ENCODE measurements at regions not wholly inside any gene's neighbourhood (a gene's known extent, or its start where the extent isn't known, plus 50 kb on each side); places are given as distances from the start of the nearest gene placed in this dataset.
A peak's percentile ranks its signal among the peaks of the same experiment; 100 is the strongest.

DNA sequence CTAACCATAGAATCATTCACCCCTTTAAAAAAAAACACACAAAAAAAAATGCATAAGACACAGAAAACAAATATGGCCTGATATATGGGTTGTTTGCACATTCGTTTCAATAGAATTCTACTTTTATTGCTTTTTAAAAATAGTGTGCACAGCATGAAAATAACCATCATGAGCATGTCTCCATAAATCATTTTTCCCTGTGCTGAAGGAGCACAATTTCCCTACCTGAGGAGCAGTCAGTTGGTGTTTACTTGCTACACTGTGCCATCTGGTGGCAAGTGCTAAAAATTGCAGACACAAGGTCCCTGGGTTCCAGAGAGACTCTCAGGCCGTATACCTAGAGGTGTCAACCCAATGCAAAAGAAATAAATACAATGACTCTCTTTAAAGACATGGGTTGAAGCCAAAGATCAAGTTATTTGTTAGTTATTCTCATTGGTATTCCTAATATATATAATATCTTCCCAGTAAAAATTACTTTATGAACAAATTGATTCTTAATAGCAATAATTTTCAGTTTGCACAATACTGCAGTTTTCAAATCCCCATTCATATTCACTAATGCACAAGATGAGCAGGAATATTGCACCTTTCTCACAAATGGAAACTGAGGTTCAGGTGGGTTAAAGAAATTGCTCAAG, 551.4 kb downstream of the IQCM start:
- H4K20me1 ChIP-seq (ENCODE audit: insufficient read depth, low read length) = no peaks in the 10 kb centered on the region
- no peaks in the 10 kb centered on the region for H3K4me1 ChIP-seq (ENCODE audit: insufficient read depth, low read length)
- no peak overlapping the region for H3K27ac ChIP-seq (ENCODE audit: low read length)
- TF ChIP-seq EZH2 (IDR thresholded peaks at IDR 0.05; ENCODE audit: borderline replicate concordance, low read depth, low read length, severe bottlenecking) = no peak
- TF ChIP-seq, protein P1, sequence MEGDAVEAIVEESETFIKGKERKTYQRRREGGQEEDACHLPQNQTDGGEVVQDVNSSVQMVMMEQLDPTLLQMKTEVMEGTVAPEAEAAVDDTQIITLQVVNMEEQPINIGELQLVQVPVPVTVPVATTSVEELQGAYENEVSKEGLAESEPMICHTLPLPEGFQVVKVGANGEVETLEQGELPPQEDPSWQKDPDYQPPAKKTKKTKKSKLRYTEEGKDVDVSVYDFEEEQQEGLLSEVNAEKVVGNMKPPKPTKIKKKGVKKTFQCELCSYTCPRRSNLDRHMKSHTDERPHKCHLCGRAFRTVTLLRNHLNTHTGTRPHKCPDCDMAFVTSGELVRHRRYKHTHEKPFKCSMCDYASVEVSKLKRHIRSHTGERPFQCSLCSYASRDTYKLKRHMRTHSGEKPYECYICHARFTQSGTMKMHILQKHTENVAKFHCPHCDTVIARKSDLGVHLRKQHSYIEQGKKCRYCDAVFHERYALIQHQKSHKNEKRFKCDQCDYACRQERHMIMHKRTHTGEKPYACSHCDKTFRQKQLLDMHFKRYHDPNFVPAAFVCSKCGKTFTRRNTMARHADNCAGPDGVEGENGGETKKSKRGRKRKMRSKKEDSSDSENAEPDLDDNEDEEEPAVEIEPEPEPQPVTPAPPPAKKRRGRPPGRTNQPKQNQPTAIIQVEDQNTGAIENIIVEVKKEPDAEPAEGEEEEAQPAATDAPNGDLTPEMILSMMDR (IDR thresholded peaks at IDR 0.05; ENCODE audit: borderline replicate concordance, extremely low read depth, low read length, poor library complexity, severe bottlenecking) = peak; percentile 73
- no peak overlapping the region for H3K9ac ChIP-seq (ENCODE audit: low read depth, low read length)
- no peaks in the 10 kb centered on the region for H3K27me3 ChIP-seq (ENCODE audit: insufficient read depth, low read length, poor library complexity)
- H3K79me2 ChIP-seq (ENCODE audit: insufficient read depth, low read length) = no peaks in the 10 kb centered on the region
- no peaks in the 10 kb centered on the region for H3K9me3 ChIP-seq (ENCODE audit: insufficient read depth, low read length, severe bottlenecking)
- H2AFZ ChIP-seq (ENCODE audit: low read depth, low read length) = no peak overlapping the region
- DNase-seq (peak; percentile 17), ATAC-seq (ENCODE audit: insufficient read depth, low read depth) (peak; percentile 52; the same call in 1 of the 3 replicates)
- H3K36me3 ChIP-seq (ENCODE audit: insufficient read depth, low read length) = no peaks in the 10 kb centered on the region
- no peak overlapping the region for H3K4me2 ChIP-seq (ENCODE audit: insufficient read depth, low read length)
- H3K4me3 ChIP-seq (ENCODE audit: low read depth in 1 of 2, low read length in 2 of 2) = no peak overlapping the region

DNA sequence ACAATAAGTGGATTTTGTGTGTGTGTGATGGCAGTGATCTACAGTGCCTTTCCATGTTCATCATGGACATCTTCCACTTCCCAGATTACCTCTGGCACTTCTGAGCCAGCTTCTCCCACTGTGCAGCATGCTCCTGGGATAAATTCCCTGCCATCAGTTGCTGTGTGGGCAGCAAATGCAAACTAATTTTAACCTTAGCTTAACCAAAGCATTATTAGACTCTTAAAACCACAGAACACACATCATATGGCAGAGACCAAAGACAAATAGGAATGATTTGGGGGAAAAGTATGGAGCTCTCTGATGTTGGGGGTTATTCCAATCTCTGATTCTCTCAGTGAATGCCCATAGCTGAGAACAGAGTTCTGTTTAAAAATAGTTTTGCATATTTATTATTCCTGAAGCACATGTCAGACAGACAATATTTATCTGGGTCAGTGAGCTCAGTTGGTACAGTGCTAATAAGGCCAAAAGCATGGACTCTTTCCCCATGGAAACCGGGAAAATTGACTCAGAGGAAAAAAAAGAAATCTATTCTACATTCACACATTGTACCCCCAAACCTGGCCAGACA, 567.4 kb downstream of the IQCM start:
- no peak overlapping the region for H2AFZ ChIP-seq (ENCODE audit: low read depth, low read length)
- no peaks in the 10 kb centered on the region for H3K4me1 ChIP-seq (ENCODE audit: insufficient read depth, low read length)
- TF ChIP-seq, protein P1 (IDR thresholded peaks at IDR 0.05; ENCODE audit: borderline replicate concordance, extremely low read depth, low read length, poor library complexity, severe bottlenecking) = no peak
- no peak for TF ChIP-seq EZH2 (IDR thresholded peaks at IDR 0.05; ENCODE audit: borderline replicate concordance, low read depth, low read length, severe bottlenecking)
- H3K36me3 ChIP-seq (ENCODE audit: insufficient read depth, low read length) = no peaks in the 10 kb centered on the region
- no peaks in the 10 kb centered on the region for H3K27me3 ChIP-seq (ENCODE audit: insufficient read depth, low read length, poor library complexity)
- H3K79me2 ChIP-seq (ENCODE audit: insufficient read depth, low read length) = no peaks in the 10 kb centered on the region
- H3K9me3 ChIP-seq (ENCODE audit: insufficient read depth, low read length, severe bottlenecking) = no peaks in the 10 kb centered on the region
- no peaks in the 10 kb centered on the region for H4K20me1 ChIP-seq (ENCODE audit: insufficient read depth, low read length)
- no peak overlapping the region for H3K4me2 ChIP-seq (ENCODE audit: insufficient read depth, low read length)
- ATAC-seq (ENCODE audit: insufficient read depth, low read depth) (no peak), DNase-seq (no peak)
- no peak overlapping the region for H3K9ac ChIP-seq (ENCODE audit: low read depth, low read length)
- H3K4me3 ChIP-seq (ENCODE audit: low read depth in 1 of 2, low read length in 2 of 2) = no peak overlapping the region
- H3K27ac ChIP-seq (ENCODE audit: low read length) = no peak overlapping the region

DNA sequence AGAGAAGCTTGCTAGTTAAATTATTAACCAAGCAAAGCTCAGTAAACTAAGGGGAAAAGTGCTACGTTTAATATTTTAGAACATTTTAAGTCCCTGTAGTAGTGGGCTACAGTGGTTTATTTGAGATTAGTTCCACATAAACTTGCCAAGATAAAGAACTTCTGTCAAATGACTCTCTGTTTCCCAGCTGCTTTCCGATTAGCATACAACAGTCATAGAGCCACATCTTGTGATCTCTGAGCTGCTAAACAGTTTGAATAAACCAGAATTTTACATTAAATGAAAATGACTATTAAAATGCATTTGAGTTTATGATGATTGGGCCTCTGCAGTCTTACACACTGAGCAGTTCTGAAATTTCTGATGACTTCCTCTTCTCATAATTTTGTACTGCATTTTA, 568.5 kb downstream of the IQCM start:
- H3K4me3 ChIP-seq (ENCODE audit: low read depth in 1 of 2, low read length in 2 of 2) = no peak overlapping the region
- H3K9me3 ChIP-seq (ENCODE audit: insufficient read depth, low read length, severe bottlenecking) = no peaks in the 10 kb centered on the region
- no peaks in the 10 kb centered on the region for H3K79me2 ChIP-seq (ENCODE audit: insufficient read depth, low read length)
- no peak overlapping the region for H3K4me2 ChIP-seq (ENCODE audit: insufficient read depth, low read length)
- H4K20me1 ChIP-seq (ENCODE audit: insufficient read depth, low read length) = no peaks in the 10 kb centered on the region
- no peak overlapping the region for H3K27ac ChIP-seq (ENCODE audit: low read length)
- no peaks in the 10 kb centered on the region for H3K36me3 ChIP-seq (ENCODE audit: insufficient read depth, low read length)
- H3K4me1 ChIP-seq (ENCODE audit: insufficient read depth, low read length) = no peaks in the 10 kb centered on the region
- TF ChIP-seq EZH2 (IDR thresholded peaks at IDR 0.05; ENCODE audit: borderline replicate concordance, low read depth, low read length, severe bottlenecking) = no peak
- TF ChIP-seq, protein P1 (IDR thresholded peaks at IDR 0.05; ENCODE audit: borderline replicate concordance, extremely low read depth, low read length, poor library complexity, severe bottlenecking) = no peak
- ATAC-seq (ENCODE audit: insufficient read depth, low read depth) = no peak
- no peaks in the 10 kb centered on the region for H3K27me3 ChIP-seq (ENCODE audit: insufficient read depth, low read length, poor library complexity)
- no peak overlapping the region for H2AFZ ChIP-seq (ENCODE audit: low read depth, low read length)
- H3K9ac ChIP-seq (ENCODE audit: low read depth, low read length) = no peak overlapping the region
- DNase-seq = no peak
